Pulmonary artery endothelial cell (primary cell): ENCODE measurements at regions not wholly inside any gene's neighbourhood (a gene's known extent, or its start where the extent isn't known, plus 50 kb on each side); places are given as distances from the start of the nearest gene placed in this dataset.
A peak's percentile ranks its signal among the peaks of the same experiment; 100 is the strongest.

Experiments used
- DNase-seq: peaks from one replicate; pipeline ENCODE4 v3.0.0-alpha.2; 2011; ENCODE audit warnings: low read depth, low spot score

DNA sequence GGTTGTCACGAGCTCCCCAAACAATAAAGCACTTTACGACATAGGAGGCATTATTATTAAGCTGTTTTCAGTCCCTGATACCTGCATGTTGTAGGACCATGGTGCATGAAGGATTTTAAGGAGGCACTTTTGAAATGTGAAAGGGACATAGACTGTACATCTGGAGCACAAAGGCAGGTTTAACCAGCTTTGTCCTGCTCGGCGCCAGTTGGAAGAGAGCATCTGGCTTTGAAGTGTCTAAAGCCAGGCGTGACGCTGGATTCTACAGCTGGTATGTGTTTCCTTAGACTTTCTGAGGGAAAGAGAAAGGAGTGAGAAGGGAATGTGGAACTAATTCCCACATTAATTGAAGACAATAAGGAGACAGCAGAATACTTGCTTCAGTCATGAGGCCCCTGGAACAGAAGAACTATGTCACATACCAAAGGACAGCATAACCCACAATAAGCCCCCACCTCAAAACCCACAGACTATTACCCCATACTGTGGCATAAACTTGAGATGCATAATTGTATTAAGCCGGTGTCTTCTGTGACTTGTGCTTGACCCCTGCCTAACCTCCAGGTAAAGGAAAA lies 381.0 kb upstream of the MEX3C start:
- no peak for DNase-seq

GRCh38 chr18:51580580-51580979 lies 383.1 kb upstream of the MEX3C start:
- no peak for DNase-seq

- DNase-seq: no peak
These were observed 385.1 kb upstream of the MEX3C start for GRCh38 chr18:51582551-51582950.

DNA sequence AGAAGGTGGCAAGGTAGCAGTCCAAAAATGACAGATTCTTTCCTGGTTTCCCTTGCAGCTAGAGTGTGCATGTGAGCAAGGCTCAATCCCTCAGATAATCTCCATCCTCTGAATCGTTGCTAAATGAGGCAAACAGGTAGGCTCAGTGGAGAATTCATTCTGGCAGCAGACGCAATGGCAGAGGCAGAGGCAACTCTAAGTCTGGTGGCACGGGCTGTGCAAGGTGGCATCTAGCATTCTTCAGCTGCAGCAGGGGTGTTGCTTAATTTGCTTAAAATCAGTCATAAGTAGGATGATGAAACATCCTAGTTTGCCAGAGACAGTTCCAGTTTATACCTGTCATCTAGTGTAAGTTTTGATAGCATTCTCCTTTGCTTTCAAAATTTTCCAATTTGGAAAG lies 391.1 kb upstream of the MEX3C start:
- no peak for DNase-seq

- DNase-seq: no peak
These were observed 396.4 kb upstream of the MEX3C start for GRCh38 chr18:51593931-51594330.

- no peak for DNase-seq
These were observed 405.6 kb upstream of the MEX3C start for GRCh38 chr18:51603111-51603510.

DNA sequence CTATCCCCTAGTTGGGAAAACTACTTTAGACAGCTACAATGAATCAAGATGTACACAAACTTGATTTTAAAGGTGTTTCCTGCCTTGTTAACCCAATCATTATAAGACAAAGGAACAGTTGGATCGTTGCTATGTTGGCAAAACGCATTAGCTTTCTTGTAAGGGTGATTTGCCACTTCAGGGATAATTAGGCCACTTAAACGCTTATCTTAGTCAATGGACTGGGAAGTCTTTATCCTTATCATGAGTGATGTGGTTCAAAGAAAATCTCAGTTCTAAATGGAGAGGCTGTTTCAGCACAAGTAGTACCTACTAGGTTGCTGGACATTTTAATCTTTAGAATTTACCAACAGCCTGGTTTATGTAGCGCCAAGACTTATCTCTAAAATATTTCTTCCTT lies 406.1 kb upstream of the MEX3C start:
- DNase-seq: no peak

DNA sequence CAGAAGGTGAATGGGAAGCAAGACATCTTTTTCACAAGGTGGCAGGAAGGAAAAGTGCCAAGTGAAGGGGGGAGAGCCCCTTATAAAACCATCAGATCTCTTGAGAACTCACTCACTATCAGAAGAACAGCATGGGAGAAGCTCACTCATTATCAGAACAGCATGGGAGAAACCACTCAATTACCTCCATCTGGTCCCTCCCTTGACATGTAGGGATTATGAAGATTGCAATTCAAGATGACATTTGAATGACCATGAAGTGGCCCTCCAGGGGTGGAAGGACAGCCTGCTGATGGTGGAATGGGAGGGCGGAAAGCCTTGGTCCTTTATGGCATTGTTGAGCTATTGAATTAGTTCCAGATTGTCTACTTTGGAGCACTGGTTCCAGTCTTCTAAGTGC lies 413.0 kb upstream of the MEX3C start:
- no peak for DNase-seq

GRCh38 chr18:51611326-51611725 lies 413.8 kb upstream of the MEX3C start:
- no peak for DNase-seq

DNA sequence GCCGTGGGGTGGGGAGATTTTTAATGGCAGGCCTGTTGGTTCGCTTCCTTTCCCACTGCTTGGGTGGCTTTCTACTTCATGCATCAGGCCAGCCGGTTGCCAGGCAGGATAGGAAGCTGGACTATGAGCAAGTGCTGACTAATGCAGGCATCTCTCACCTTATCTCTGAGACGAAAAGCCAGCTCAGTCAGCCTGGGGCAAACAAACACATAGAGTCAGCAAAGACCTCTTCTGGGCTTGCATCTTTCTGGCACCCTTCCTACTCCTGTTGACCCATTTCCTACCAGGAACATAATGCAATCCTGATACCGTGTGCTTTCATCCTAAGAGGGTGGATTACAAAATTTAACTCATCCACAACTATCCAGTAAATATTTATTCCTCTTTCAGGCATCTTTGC lies 416.6 kb upstream of the MEX3C start:
- peak; percentile 19 for DNase-seq

GRCh38 chr18:51614967-51615571 lies 417.6 kb upstream of the MEX3C start:
- DNase-seq: no peak

GRCh38 chr18:51617167-51617566 lies 419.7 kb upstream of the MEX3C start:
- no peak for DNase-seq

GRCh38 chr18:51617572-51618260 lies 420.2 kb upstream of the MEX3C start:
- no peak for DNase-seq

- DNase-seq: no peak
These were observed 421.8 kb upstream of the MEX3C start for GRCh38 chr18:51619283-51619682.

GRCh38 chr18:51621113-51621863 lies 423.8 kb upstream of the MEX3C start:
- no peak for DNase-seq

GRCh38 chr18:51621864-51622160 lies 424.3 kb upstream of the MEX3C start:
- DNase-seq: no peak

- no peak for DNase-seq
These were observed 425.2 kb upstream of the MEX3C start for GRCh38 chr18:51622702-51623101.

- DNase-seq: no peak
These were observed 426.2 kb upstream of the MEX3C start for GRCh38 chr18:51623653-51624052.

DNA sequence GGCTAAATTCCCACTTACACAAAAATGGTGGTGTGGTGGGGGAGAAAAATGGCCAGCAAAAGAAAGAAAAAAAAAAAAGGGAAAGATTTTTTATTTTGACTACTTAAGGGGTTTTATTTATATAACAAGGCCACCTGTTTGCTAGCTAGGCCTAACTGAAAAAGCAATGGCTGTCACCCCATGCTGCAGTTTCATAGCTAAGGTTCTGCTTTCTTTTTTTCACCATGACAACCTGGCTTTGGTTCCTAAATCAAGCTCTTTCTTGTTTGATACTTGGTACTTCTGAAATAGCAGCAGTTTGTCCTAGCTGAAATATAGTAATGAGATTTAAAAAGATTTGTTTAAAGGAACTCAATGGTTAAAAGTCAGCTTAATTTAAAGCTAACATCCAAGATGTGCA lies 433.2 kb upstream of the MEX3C start:
- no peak for DNase-seq

- DNase-seq: no peak
These were observed 440.4 kb upstream of the MEX3C start for GRCh38 chr18:51637881-51638280.

GRCh38 chr18:51639541-51639940 lies 442.1 kb upstream of the MEX3C start:
- no peak for DNase-seq

DNA sequence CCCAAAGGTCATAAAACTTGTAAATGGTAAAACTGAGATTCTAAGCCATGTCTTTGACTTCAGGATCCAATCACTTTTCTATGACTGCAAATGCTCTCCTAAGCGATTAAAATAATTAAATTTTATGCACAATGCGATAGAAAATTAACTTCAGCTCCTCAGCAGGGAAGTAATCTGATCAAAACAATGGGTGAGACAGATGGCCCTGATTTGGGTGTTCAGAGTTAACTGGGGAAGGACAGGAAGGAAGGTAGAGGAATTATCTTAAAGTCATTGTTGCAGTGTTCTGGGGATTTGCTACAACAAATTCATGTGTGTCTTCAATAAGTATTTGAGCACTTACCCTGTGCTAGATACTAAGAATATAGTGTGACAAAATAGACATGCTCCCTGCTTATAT lies 446.0 kb upstream of the MEX3C start:
- DNase-seq: no peak

GRCh38 chr18:51645607-51646006 lies 448.1 kb upstream of the MEX3C start:
- no peak for DNase-seq
